B cell (primary cell): ENCODE measurements at regions not wholly inside any gene's neighbourhood (a gene's known extent, or its start where the extent isn't known, plus 50 kb on each side); places are given as distances from the start of the nearest gene placed in this dataset.

Experiments
- ATAC-seq: fragments of 200-7000 bp; cut with Tn5 transposase; one replicate; pipeline ENCODE4 v1.10.0; 2021; ENCODE audit warnings: low read depth, mild to moderate bottlenecking, moderate number of reproducible peaks, moderate library complexity
- CTCF ChIA-PET: fragments of 350-600 bp; sonication (Branson Sonifier 250); formaldehyde crosslinking; loops from one replicate; lab custom pipeline; 2021; ENCODE audit warnings: antibody characterized with exemption, inconsistent platforms; lab: Charles Lee
- POLR2A ChIA-PET: fragments of 350-600 bp; sonication (Branson Sonifier 250); formaldehyde crosslinking; loops from one replicate; lab custom pipeline; 2021; ENCODE audit warnings: antibody characterized with exemption; lab: Charles Lee
- DNase-seq: peaks from one replicate; pipeline ENCODE4 v3.0.0; 2013
- H2AFZ ChIP-seq: 2 replicates; pipeline ENCODE4 v1.6.1; 2012; ENCODE audit warnings: mild to moderate bottlenecking, low read depth, low read length; ENCODE audit not compliant: insufficient read depth, poor library complexity, severe bottlenecking
- H3K27ac ChIP-seq, 2 donors: 1 replicate in 1 of 2; 2 replicates in 1 of 2; pipeline ENCODE4 v1.5.1; 2012 to 2013; ENCODE audit warnings: low read length in 2 of 2, mild to moderate bottlenecking in 2 of 2, moderate library complexity in 1 of 2
- H3K27me3 ChIP-seq, 4 experiments: fragments of 200-600 bp in 1 of 4; sonication (generic) in 1 of 4; replicated peaks in 1 of 4; 1 replicate in 2 of 4; 2 replicates in 2 of 4; pipeline versions ENCODE4 v1.6.1 to v1.7.0; 2013 to 2016; ENCODE audit warnings: low read length in 3 of 4, mild to moderate bottlenecking in 2 of 4, mixed read lengths in 1 of 4, moderate library complexity in 1 of 4; ENCODE audit not compliant: insufficient read depth in 4 of 4, control insufficient read depth in 3 of 4; ENCODE audit errors: control extremely low read depth in 1 of 4
- H3K36me3 ChIP-seq, 2 experiments: replicated peaks in 1 of 2; 1 replicate in 1 of 2; 2 replicates in 1 of 2; pipeline versions ENCODE4 v1.6.1 to v1.7.1; 2013; ENCODE audit warnings: low read length in 1 of 2; ENCODE audit not compliant: insufficient read depth in 2 of 2, control insufficient read depth in 1 of 2; ENCODE audit errors: control extremely low read depth in 1 of 2, extremely low read depth in 1 of 2
- H3K4me1 ChIP-seq, 2 donors: fragments of 200-600 bp in 1 of 2; sonication (generic) in 1 of 2; 1 replicate in 1 of 2; 2 replicates in 1 of 2; pipeline versions ENCODE4 v1.5.1 to v1.6.1; 2013 to 2017; ENCODE audit warnings: low read length in 2 of 2; ENCODE audit not compliant: control insufficient read depth in 2 of 2, insufficient read depth in 2 of 2
- H3K4me2 ChIP-seq: replicated peaks from 2 replicates; pipeline ENCODE3; 2012; ENCODE audit warnings: mild to moderate bottlenecking, low read depth, low read length; ENCODE audit not compliant: poor library complexity, severe bottlenecking
- H3K4me3 ChIP-seq, 5 experiments: fragments of 200-600 bp in 1 of 5; sonication (generic) in 1 of 5; 1 replicate in 3 of 5; 2 replicates in 2 of 5; pipeline versions ENCODE4 v1.5.1 to v1.7.0; 2011 to 2016; ENCODE audit warnings: low read length in 4 of 5, mild to moderate bottlenecking in 4 of 5, low read depth in 2 of 5, control low read depth in 1 of 5, moderate library complexity in 1 of 5; ENCODE audit not compliant: insufficient read depth in 1 of 5; ENCODE audit errors: control extremely low read depth in 1 of 5, extremely low read depth in 1 of 5
- H3K79me2 ChIP-seq: fragments of 200-600 bp; sonication (generic); one replicate; pipeline ENCODE4 v1.6.0; 2016; ENCODE audit warnings: low read length; ENCODE audit not compliant: control insufficient read depth, insufficient read depth
- H3K9ac ChIP-seq: fragments of 200-600 bp; sonication (generic); 2 replicates; pipeline ENCODE4 v1.6.1; 2017; ENCODE audit warnings: mild to moderate bottlenecking, low read length, moderate library complexity
- H3K9me3 ChIP-seq, 3 donors: one replicate each; pipeline versions ENCODE4 v1.6.1 to v1.7.1; 2013; ENCODE audit warnings: low read length in 2 of 3; ENCODE audit not compliant: control insufficient read depth in 2 of 3, insufficient read depth in 1 of 3; ENCODE audit errors: control extremely low read depth in 1 of 3
- H4K20me1 ChIP-seq: 2 replicates; pipeline ENCODE4 v1.6.0; 2012; ENCODE audit warnings: mild to moderate bottlenecking, low read length; ENCODE audit not compliant: insufficient read depth, control insufficient read depth, poor library complexity, severe bottlenecking
- H3K27ac Mint-ChIP-seq: one replicate; pipeline ENCODE4 v1.8.0; 2021; ENCODE audit warnings: mixed read lengths
- H3K27me3 Mint-ChIP-seq: one replicate; pipeline ENCODE4 v1.8.0; 2021; ENCODE audit warnings: mixed read lengths
- H3K4me1 Mint-ChIP-seq: one replicate; pipeline ENCODE4 v1.8.0; 2021; ENCODE audit warnings: mixed read lengths
- H3K4me3 Mint-ChIP-seq: one replicate; pipeline ENCODE4 v1.8.0; 2021; ENCODE audit warnings: mixed read lengths
- H3K9me3 Mint-ChIP-seq: one replicate; pipeline ENCODE4 v1.8.0; 2022; ENCODE audit warnings: mixed read lengths; ENCODE audit not compliant: insufficient read depth
- CTCF ChIP-seq: fragments of 200-600 bp; IDR thresholded peaks from one replicate; pipeline ENCODE4 v1.8.0; 2022; ENCODE audit warnings: antibody characterized with exemption, mild to moderate bottlenecking
- EZH2 ChIP-seq: IDR thresholded peaks from 2 replicates; pipeline ENCODE4 v1.6.1; 2012; ENCODE audit warnings: borderline replicate concordance, low read depth, mild to moderate bottlenecking, moderate library complexity, low read length; ENCODE audit not compliant: insufficient read depth, poor library complexity, severe bottlenecking
- WGBS: methylation state at CpG from one replicate; pipeline ENCODE4 v1.1.5; 2013; ENCODE audit warnings: missing lambda C conversion rate; ENCODE audit not compliant: insufficient coverage; 5-methylcytosine and 5-hydroxymethylcytosine counted together
- intact Hi-C: fragments of 100-400 bp; cut with micrococcal nuclease; formaldehyde crosslinking; loops from one replicate; pipeline ENCODE4 v1.10.0; 2022

GRCh38 chr16:48050871-48051270, 104.9 kb downstream of the ABCC12 start:
- CTCF ChIA-PET: no interaction called here

GRCh38 chr16:48049847-48050246, 105.9 kb downstream of the ABCC12 start:
- 69% methylated on average over 2 of the region's 3 CpGs for WGBS
- Mint-ChIP-seq H3K4me1 (peaks cover 2% of the 10 kb centered on the region), H3K27ac (no peak overlapping the region), H3K9me3 (no peaks in the 10 kb centered on the region), H3K4me3 (no peak overlapping the region), H3K27me3 (peaks cover 40% of the 10 kb centered on the region)
- TF ChIP-seq EZH2 (no peak), CTCF (no peak)
- ATAC-seq (no peak), DNase-seq (no peak)
- Histone ChIP-seq H3K4me2 (no peak overlapping the region), H3K9ac (no peak overlapping the region), H3K79me2 (no peaks in the 10 kb centered on the region), H3K4me3 (no peak overlapping the region), H3K36me3 (no peaks in the 10 kb centered on the region), H3K4me1 (peaks cover 0 to under 1% of the 10 kb centered on the region in 2 donors), H4K20me1 (no peaks in the 10 kb centered on the region), H3K9me3 (no peaks in the 10 kb centered on the region), H3K27me3 (peaks cover 0 to 10% (median 2%) of the 10 kb centered on the region in 4 experiments), H3K27ac (no peak overlapping the region), H2AFZ (no peak overlapping the region)
- CTCF ChIA-PET: no interaction called here
- intact Hi-C loops: no loop called here
- POLR2A ChIA-PET: no interaction called here

More at GRCh38 chr16:48050871-48051270, 104.9 kb downstream of the ABCC12 start:
- Mint-ChIP-seq H3K27me3 (peaks cover 38% of the 10 kb centered on the region), H3K4me1 (peaks cover 6% of the 10 kb centered on the region), H3K27ac (no peak overlapping the region), H3K9me3 (no peaks in the 10 kb centered on the region), H3K4me3 (no peak overlapping the region)
- intact Hi-C loops: no loop called here
- ATAC-seq (no peak), DNase-seq (no peak)
- no CpG with 5 or more reads among the region's 2 CpGs for WGBS
- no peak overlapping the region for H3K9ac ChIP-seq
- no peak overlapping the region for H3K4me2 ChIP-seq
- H3K27me3 ChIP-seq: peaks cover 0 to 7% (median 3%) of the 10 kb centered on the region in 4 experiments
- H2AFZ ChIP-seq: no peak overlapping the region
- H3K9me3 ChIP-seq: no peaks in the 10 kb centered on the region
- H3K79me2 ChIP-seq: no peaks in the 10 kb centered on the region
- no peak overlapping the region for H3K4me3 ChIP-seq
- H3K27ac ChIP-seq: no peak overlapping the region
- POLR2A ChIA-PET: no interaction called here
- TF ChIP-seq CTCF (no peak), EZH2 (no peak)
- peaks cover 0 to 6% of the 10 kb centered on the region in 2 donors for H3K4me1 ChIP-seq
- no peaks in the 10 kb centered on the region for H3K36me3 ChIP-seq
- H4K20me1 ChIP-seq: no peaks in the 10 kb centered on the region
